Calu3 (cell line): ENCODE measurements at regions not wholly inside any gene's neighbourhood (a gene's known extent, or its start where the extent isn't known, plus 50 kb on each side); places are given as distances from the start of the nearest gene placed in this dataset.

Source experiments
- BruUV-seq: library from RNA; stranded (reverse); fragments of 400-500 nt; replicated peaks from 2 replicates; lab custom pipeline; 2021; lab: Mats Ljungman, UMichigan
- CTCF ChIA-PET: fragments of 300-600 bp; sonication (Branson Sonifier 250); formaldehyde crosslinking; loops from one replicate; lab custom pipeline; 2022; ENCODE audit warnings: antibody characterized with exemption; lab: Charles Lee
- DNase-seq: peaks from one replicate; pipeline ENCODE4 v3.0.0; 2022
- H3K27ac Mint-ChIP-seq: one replicate; pipeline ENCODE4 v1.8.0; 2022; ENCODE audit warnings: mixed read lengths; ENCODE audit not compliant: unreplicated experiment
- H3K27me3 Mint-ChIP-seq: one replicate; pipeline ENCODE4 v1.8.0; 2022; ENCODE audit warnings: mixed read lengths; ENCODE audit not compliant: unreplicated experiment
- H3K36me3 Mint-ChIP-seq: one replicate; pipeline ENCODE4 v1.8.0; 2022; ENCODE audit warnings: mild to moderate bottlenecking, moderate library complexity, mixed read lengths; ENCODE audit not compliant: insufficient read depth, unreplicated experiment
- H3K4me1 Mint-ChIP-seq: one replicate; pipeline ENCODE4 v1.8.0; 2022; ENCODE audit warnings: mild to moderate bottlenecking, low read depth, mixed read lengths; ENCODE audit not compliant: unreplicated experiment
- H3K4me3 Mint-ChIP-seq: one replicate; pipeline ENCODE4 v1.8.0; 2022; ENCODE audit warnings: mild to moderate bottlenecking, low read depth, moderate library complexity, mixed read lengths; ENCODE audit not compliant: unreplicated experiment
- H3K9me3 Mint-ChIP-seq: one replicate; pipeline ENCODE4 v1.8.0; 2022; ENCODE audit warnings: low read depth, mixed read lengths; ENCODE audit not compliant: unreplicated experiment
- intact Hi-C: fragments of 100-400 bp; cut with micrococcal nuclease; formaldehyde crosslinking; loops from one replicate; pipeline ENCODE4 v1.10.0; 2022; ENCODE audit not compliant: unreplicated experiment
- TF ChIP-seq, protein P1 (sequence below): fragments of 200-600 bp; IDR thresholded peaks from one replicate; pipeline ENCODE4 v1.8.0; 2022; ENCODE audit warnings: antibody characterized with exemption; ENCODE audit not compliant: unreplicated experiment

DNA sequence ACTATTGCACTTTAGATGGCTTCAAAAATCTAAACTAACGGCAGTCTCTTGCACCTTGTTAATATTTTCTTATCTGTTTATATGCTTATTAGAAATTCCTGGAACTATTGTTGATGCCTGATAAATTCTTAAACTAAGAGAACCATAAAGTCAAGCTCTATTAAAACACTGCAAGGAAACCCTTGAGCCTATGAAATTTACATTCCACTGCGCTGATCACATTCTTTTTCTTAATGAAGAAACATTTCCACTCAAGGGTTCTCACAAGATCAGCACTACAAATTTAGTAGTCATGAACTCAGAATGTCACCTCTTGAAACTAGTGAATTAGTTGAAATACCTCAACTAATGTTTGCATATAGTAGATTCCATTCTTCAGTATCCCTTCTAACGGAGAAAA lies 331.8 kb upstream of the SLC8A1 start:
- TF ChIP-seq, protein P1, sequence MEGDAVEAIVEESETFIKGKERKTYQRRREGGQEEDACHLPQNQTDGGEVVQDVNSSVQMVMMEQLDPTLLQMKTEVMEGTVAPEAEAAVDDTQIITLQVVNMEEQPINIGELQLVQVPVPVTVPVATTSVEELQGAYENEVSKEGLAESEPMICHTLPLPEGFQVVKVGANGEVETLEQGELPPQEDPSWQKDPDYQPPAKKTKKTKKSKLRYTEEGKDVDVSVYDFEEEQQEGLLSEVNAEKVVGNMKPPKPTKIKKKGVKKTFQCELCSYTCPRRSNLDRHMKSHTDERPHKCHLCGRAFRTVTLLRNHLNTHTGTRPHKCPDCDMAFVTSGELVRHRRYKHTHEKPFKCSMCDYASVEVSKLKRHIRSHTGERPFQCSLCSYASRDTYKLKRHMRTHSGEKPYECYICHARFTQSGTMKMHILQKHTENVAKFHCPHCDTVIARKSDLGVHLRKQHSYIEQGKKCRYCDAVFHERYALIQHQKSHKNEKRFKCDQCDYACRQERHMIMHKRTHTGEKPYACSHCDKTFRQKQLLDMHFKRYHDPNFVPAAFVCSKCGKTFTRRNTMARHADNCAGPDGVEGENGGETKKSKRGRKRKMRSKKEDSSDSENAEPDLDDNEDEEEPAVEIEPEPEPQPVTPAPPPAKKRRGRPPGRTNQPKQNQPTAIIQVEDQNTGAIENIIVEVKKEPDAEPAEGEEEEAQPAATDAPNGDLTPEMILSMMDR = no peak
- intact Hi-C loops = no loop called here
- no peak for DNase-seq
- H3K4me1 Mint-ChIP-seq = no peaks in the 10 kb centered on the region
- H3K9me3 Mint-ChIP-seq = no peaks in the 10 kb centered on the region
- H3K27ac Mint-ChIP-seq = no peak overlapping the region
- no peaks in the 10 kb centered on the region for H3K36me3 Mint-ChIP-seq
- CTCF ChIA-PET = no interaction called here
- H3K27me3 Mint-ChIP-seq = no peaks in the 10 kb centered on the region
- H3K4me3 Mint-ChIP-seq = no peak overlapping the region
- BruUV-seq = no TSS peak

DNA sequence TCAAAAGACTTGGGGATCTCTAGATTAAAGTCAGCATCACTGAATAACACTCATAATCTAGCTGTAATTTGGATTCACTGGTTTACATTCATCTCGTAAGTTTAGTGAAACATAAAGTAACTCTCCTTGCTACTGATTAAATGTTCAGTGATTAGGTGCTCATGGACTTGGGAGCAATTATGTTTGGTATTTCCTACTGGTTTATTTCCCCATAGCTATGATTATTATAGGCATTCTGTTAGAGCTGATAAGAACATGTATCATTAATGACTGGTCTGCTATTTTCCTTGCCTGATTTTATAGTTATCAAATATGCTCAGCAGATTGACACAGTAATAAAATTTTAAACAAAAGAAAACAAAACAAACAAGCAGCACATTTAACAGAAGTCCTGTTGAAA lies 334.7 kb upstream of the SLC8A1 start:
- H3K27me3 Mint-ChIP-seq = no peaks in the 10 kb centered on the region
- no peaks in the 10 kb centered on the region for H3K9me3 Mint-ChIP-seq
- no peak overlapping the region for H3K4me3 Mint-ChIP-seq
- BruUV-seq = no TSS peak
- no peaks in the 10 kb centered on the region for H3K4me1 Mint-ChIP-seq
- TF ChIP-seq, protein P1 = no peak
- H3K36me3 Mint-ChIP-seq = no peaks in the 10 kb centered on the region
- CTCF ChIA-PET = no interaction called here
- no peak overlapping the region for H3K27ac Mint-ChIP-seq
- no peak for DNase-seq
- intact Hi-C loops = no loop called here

GRCh38 chr2:40797120-40797519 lies 345.2 kb upstream of the SLC8A1 start:
- DNase-seq = peak; percentile 14
- CTCF ChIA-PET = no interaction called here
- BruUV-seq = no TSS peak
- no peaks in the 10 kb centered on the region for H3K9me3 Mint-ChIP-seq
- no peaks in the 10 kb centered on the region for H3K36me3 Mint-ChIP-seq
- H3K27ac Mint-ChIP-seq = peak overlapping the region; percentile 27
- no peaks in the 10 kb centered on the region for H3K27me3 Mint-ChIP-seq
- intact Hi-C loops = no loop called here
- H3K4me1 Mint-ChIP-seq = peaks cover 9% of the 10 kb centered on the region
- no peak overlapping the region for H3K4me3 Mint-ChIP-seq
- TF ChIP-seq, protein P1 = no peak

- TF ChIP-seq, protein P1 = no peak
- CTCF ChIA-PET = no interaction called here
- H3K36me3 Mint-ChIP-seq = no peaks in the 10 kb centered on the region
- no TSS peak for BruUV-seq
- no peak overlapping the region for H3K27ac Mint-ChIP-seq
- no peaks in the 10 kb centered on the region for H3K9me3 Mint-ChIP-seq
- no peak overlapping the region for H3K4me3 Mint-ChIP-seq
- no peak for DNase-seq
- no peaks in the 10 kb centered on the region for H3K4me1 Mint-ChIP-seq
- H3K27me3 Mint-ChIP-seq = no peaks in the 10 kb centered on the region
- intact Hi-C loops = no loop called here
Measured at GRCh38 chr2:40803900-40804299, 352.0 kb upstream of the SLC8A1 start.
